HG02759 (cell line): ENCODE measurements at regions not wholly inside any gene's neighbourhood (a gene's known extent, or its start where the extent isn't known, plus 50 kb on each side); places are given as distances from the start of the nearest gene placed in this dataset.

Experiments used
- ATAC-seq: cut with Tn5 transposase; IDR thresholded peaks from one replicate; pipeline ENCODE4 v1.9.1; 2021; ENCODE audit warnings: mild to moderate bottlenecking, moderate library complexity; ENCODE audit not compliant: unreplicated experiment

- ATAC-seq: no peak
These were observed 754.3 kb downstream of the MECOM start for GRCh38 chr3:168909260-168909659.

GRCh38 chr3:168895419-168895818 is 768.1 kb downstream of the MECOM start:
- no peak for ATAC-seq

- ATAC-seq: no peak
These were observed 769.3 kb downstream of the MECOM start for GRCh38 chr3:168894214-168894613.

GRCh38 chr3:168889666-168890065 is 773.8 kb downstream of the MECOM start:
- ATAC-seq: no peak

- no peak for ATAC-seq
These were observed 774.7 kb downstream of the MECOM start for GRCh38 chr3:168888781-168889180.

- no peak for ATAC-seq
These were observed 778.5 kb downstream of the MECOM start for GRCh38 chr3:168885028-168885427.

GRCh38 chr3:168884353-168884903 is 779.1 kb downstream of the MECOM start:
- no peak for ATAC-seq

- ATAC-seq: no peak
These were observed 780.4 kb downstream of the MECOM start for GRCh38 chr3:168883145-168883544.

- no peak for ATAC-seq
These were observed 781.7 kb downstream of the MECOM start for GRCh38 chr3:168881804-168882203.

- no peak for ATAC-seq
These were observed 782.9 kb upstream of the GOLIM4 start for GRCh38 chr3:168878655-168879054.

- no peak for ATAC-seq
These were observed 782.2 kb upstream of the GOLIM4 start for GRCh38 chr3:168877899-168878298.

- ATAC-seq: no peak
These were observed 780.8 kb upstream of the GOLIM4 start for GRCh38 chr3:168876346-168877035.

GRCh38 chr3:168872826-168873225 is 777.1 kb upstream of the GOLIM4 start:
- ATAC-seq: no peak

GRCh38 chr3:168870892-168871291 is 775.2 kb upstream of the GOLIM4 start:
- no peak for ATAC-seq

GRCh38 chr3:168865022-168865551 is 769.4 kb upstream of the GOLIM4 start:
- no peak for ATAC-seq

- no peak for ATAC-seq
These were observed 768.6 kb upstream of the GOLIM4 start for GRCh38 chr3:168864107-168865021.

GRCh38 chr3:168863561-168863960 is 767.8 kb upstream of the GOLIM4 start:
- ATAC-seq: no peak

- no peak for ATAC-seq
These were observed 766.7 kb upstream of the GOLIM4 start for GRCh38 chr3:168862466-168862865.

- no peak for ATAC-seq
These were observed 764.9 kb upstream of the GOLIM4 start for GRCh38 chr3:168860592-168860991.

- ATAC-seq: no peak
These were observed 764.3 kb upstream of the GOLIM4 start for GRCh38 chr3:168860028-168860427.

GRCh38 chr3:168859574-168859973 is 763.9 kb upstream of the GOLIM4 start:
- no peak for ATAC-seq

- ATAC-seq: no peak
These were observed 763.4 kb upstream of the GOLIM4 start for GRCh38 chr3:168859143-168859542.
